Lung (tissue), 11 donors: ENCODE measurements at regions not wholly inside any gene's neighbourhood (a gene's known extent, or its start where the extent isn't known, plus 50 kb on each side); places are given as distances from the start of the nearest gene placed in this dataset.

ENCODE experiments used
- ATAC-seq: fragments of 200-7000 bp; cut with Tn5 transposase; one replicate; pipeline ENCODE4 v1.9.1; 2020; ENCODE audit warnings: moderate number of reproducible peaks; ENCODE audit not compliant: insufficient read depth, low FRiP score
- DNase-seq, 3 donors: peaks; one replicate each; pipeline ENCODE4 v3.0.0-alpha.2; 2013 to 2017
- H3K27ac ChIP-seq, 2 donors: one replicate each; pipeline ENCODE4 v1.5.1; 2013; ENCODE audit warnings: mild to moderate bottlenecking in 2 of 2, moderate library complexity in 2 of 2, control low read depth in 1 of 2, inconsistent platforms in 1 of 2, low read depth in 1 of 2, low read length in 1 of 2
- H3K27me3 ChIP-seq, 3 donors: one replicate each; pipeline ENCODE4 v1.5.1; 2013; ENCODE audit warnings: low read length in 2 of 3; ENCODE audit not compliant: control insufficient read depth in 3 of 3, insufficient read depth in 3 of 3
- H3K36me3 ChIP-seq, 4 donors: one replicate each; pipeline ENCODE4 v1.5.1; 2013; ENCODE audit warnings: low read length in 4 of 4, mild to moderate bottlenecking in 1 of 4, moderate library complexity in 1 of 4; ENCODE audit not compliant: control insufficient read depth in 4 of 4, insufficient read depth in 4 of 4
- H3K4me1 ChIP-seq, 5 donors: one replicate each; pipeline ENCODE4 v1.5.1; 2013; ENCODE audit warnings: low read length in 5 of 5, mild to moderate bottlenecking in 2 of 5, moderate library complexity in 1 of 5; ENCODE audit not compliant: control insufficient read depth in 5 of 5, insufficient read depth in 5 of 5
- H3K4me3 ChIP-seq: one replicate; pipeline ENCODE4 v1.5.1; 2013; ENCODE audit warnings: mild to moderate bottlenecking, control low read depth, moderate library complexity
- H3K9ac ChIP-seq, 2 donors: one replicate each; pipeline ENCODE4 v1.5.1; 2013; ENCODE audit warnings: low read length in 2 of 2, control low read depth in 1 of 2; ENCODE audit not compliant: insufficient read depth in 1 of 2
- H3K9me3 ChIP-seq, 4 donors: one replicate each; pipeline ENCODE4 v1.5.1; 2013; ENCODE audit warnings: low read length in 3 of 4, mild to moderate bottlenecking in 1 of 4, moderate library complexity in 1 of 4; ENCODE audit not compliant: control insufficient read depth in 4 of 4, insufficient read depth in 3 of 4
- CTCF ChIP-seq: IDR thresholded peaks from 2 replicates; pipeline ENCODE4 v1.5.1; 2012; ENCODE audit warnings: mild to moderate bottlenecking; ENCODE audit errors: control extremely low read depth, extremely low read depth
- WGBS, 2 donors: extraction: QIAGEN DNeasy Blood & Tissue Kit; methylation state at CpG; one replicate each; pipeline ENCODE4 v1.1.7; 2013; 5-methylcytosine and 5-hydroxymethylcytosine counted together
- donor health status: control.
- donor health status: control.
- donor health status: Bipolar disorder and iron deficiency.
- donor health status: healthy.
- donor health status: DM: yes; HTN: yes; CAD: no.

- TF ChIP-seq CTCF, result no peak
Observed at GRCh38 chr14:22411398-22412055, 177.5 kb downstream of the DAD1 start.

GRCh38 chr14:22410497-22410896, 178.5 kb downstream of the DAD1 start:
- no peak for TF ChIP-seq CTCF
- no peak overlapping the region for H3K27ac ChIP-seq
- peak in 1 of 3 donors; percentile 8 for DNase-seq
- peaks cover 0 to 5% (median 0%) of the 10 kb centered on the region in 5 donors for H3K4me1 ChIP-seq
- no peak for ATAC-seq
- no peaks in the 10 kb centered on the region for H3K36me3 ChIP-seq
- H3K9ac ChIP-seq, result no peak overlapping the region
- no peaks in the 10 kb centered on the region for H3K27me3 ChIP-seq
- H3K4me3 ChIP-seq, result no peak overlapping the region
- H3K9me3 ChIP-seq, result no peaks in the 10 kb centered on the region

More at GRCh38 chr14:22411398-22412055, 177.5 kb downstream of the DAD1 start:
- DNase-seq (no peak), ATAC-seq (no peak)
- H3K27ac ChIP-seq, result no peak overlapping the region
- WGBS, 2 donors, result 90 to 92% methylated on average over 5 of the region's 5 CpGs
- no peak overlapping the region for H3K4me3 ChIP-seq
- no peaks in the 10 kb centered on the region for H3K9me3 ChIP-seq
- no peaks in the 10 kb centered on the region for H3K27me3 ChIP-seq
- H3K36me3 ChIP-seq, result no peaks in the 10 kb centered on the region
- H3K4me1 ChIP-seq, result peaks cover 0 to 5% (median 0%) of the 10 kb centered on the region in 5 donors
- H3K9ac ChIP-seq, result no peak overlapping the region

- Histone ChIP-seq H3K9ac (no peak overlapping the region), H3K27me3 (no peaks in the 10 kb centered on the region), H3K9me3 (no peaks in the 10 kb centered on the region), H3K4me3 (no peak overlapping the region), H3K27ac (no peak overlapping the region), H3K36me3 (no peaks in the 10 kb centered on the region), H3K4me1 (peaks cover 0 to 5% (median 0%) of the 10 kb centered on the region in 5 donors)
- 81 to 89% methylated on average over 3 of the region's 3 CpGs for WGBS, 2 donors
- DNase-seq, result no peak
- TF ChIP-seq CTCF, result no peak
- ATAC-seq, result no peak
Observed at GRCh38 chr14:22409006-22409405, 180.0 kb downstream of the DAD1 start.

- no peaks in the 10 kb centered on the region for H3K36me3 ChIP-seq
- H3K9ac ChIP-seq, result no peak overlapping the region
- TF ChIP-seq CTCF, result no peak
- H3K9me3 ChIP-seq, result no peaks in the 10 kb centered on the region
- H3K4me3 ChIP-seq, result no peak overlapping the region
- H3K27me3 ChIP-seq, result no peaks in the 10 kb centered on the region
- no peak for DNase-seq
- ATAC-seq, result no peak
- no peak overlapping the region for H3K27ac ChIP-seq
- peaks cover 0 to 5% (median 0%) of the 10 kb centered on the region in 5 donors for H3K4me1 ChIP-seq
- 97 to 100% methylated on average over 2 of the region's 2 CpGs for WGBS, 2 donors
Observed at GRCh38 chr14:22408547-22408946, 180.5 kb downstream of the DAD1 start.
